ENCODE measurements at regions not wholly inside any gene's neighbourhood (a gene's known extent, or its start where the extent isn't known, plus 50 kb on each side); places are given as distances from the start of the nearest gene placed in this dataset.

- TF ChIP-seq ZSCAN5A (tag by site-specific recombination; IDR thresholded peaks at IDR 0.05) (no peak), ZNF530 (tag by site-specific recombination; IDR thresholded peaks at IDR 0.05; ENCODE audit: low read depth) (no peak), ZNF16 (tag by site-specific recombination; IDR thresholded peaks at IDR 0.05; ENCODE audit: low read depth) (no peak)
Measured at GRCh38 chr22:48350456-48350855, 1477.2 kb downstream of the BRD1 start (continued).

GRCh38 chr22:48348855-48349254 lies 1478.8 kb downstream of the BRD1 start:
- Histone ChIP-seq H3K36me3 (ENCODE audit: control insufficient read depth in 2 of 2, insufficient read depth in 1 of 2, low read length in 2 of 2) (no peaks in the 10 kb centered on the region), H3K4me3 (ENCODE audit: low read depth, low read length) (no peak overlapping the region), H3K9me3 (ENCODE audit: control insufficient read depth, insufficient read depth, low read depth, low read length) (no peaks in the 10 kb centered on the region), H3K27ac (ENCODE audit: extremely low read depth, low read depth, low read length) (no peak overlapping the region), H3K4me1 (ENCODE audit: control insufficient read depth, insufficient read depth, low read length) (no peaks in the 10 kb centered on the region)
- ChIA-PET POLR2A (no interaction called here), CTCF (no interaction called here)
- TF ChIP-seq ZNF248 (tag by site-specific recombination; IDR thresholded peaks at IDR 0.05) (no peak), ZNF747 (tag by site-specific recombination; IDR thresholded peaks at IDR 0.05) (no peak), ZNF660 (tag by site-specific recombination; IDR thresholded peaks at IDR 0.05) (no peak), ZNF148 (tag by site-specific recombination; IDR thresholded peaks at IDR 0.05; ENCODE audit: borderline replicate concordance) (0 out of 2 replicates have a peak, but pooled peaks have one; percentile 17), ZNF621 (tag by site-specific recombination; IDR thresholded peaks at IDR 0.05) (no peak), ZNF548 (tag by site-specific recombination; IDR thresholded peaks at IDR 0.05) (no peak), ZBTB7A (tag by site-specific recombination; IDR thresholded peaks at IDR 0.05; ENCODE audit: low read depth) (no peak), BCL11B (tag by site-specific recombination; IDR thresholded peaks at IDR 0.05; ENCODE audit: low read depth) (no peak), PRDM1 (tag by site-specific recombination; IDR thresholded peaks at IDR 0.05) (peak; percentile 96), ZBTB26 (tag by site-specific recombination; optimal IDR thresholded peaks at IDR 0.05) (no peak), ZSCAN23 (tag by site-specific recombination; IDR thresholded peaks at IDR 0.05) (no peak), INSM2 (tag by site-specific recombination; IDR thresholded peaks at IDR 0.05) (0 out of 2 replicates have a peak, but pooled peaks have one; percentile 34), ZNF37A (tag by site-specific recombination; IDR thresholded peaks at IDR 0.05) (no peak)

- ChIA-PET POLR2A (no interaction called here), CTCF (no interaction called here)
- H3K36me3 ChIP-seq (ENCODE audit: control insufficient read depth in 2 of 2, insufficient read depth in 1 of 2, low read length in 2 of 2): no peaks in the 10 kb centered on the region
- H3K27ac ChIP-seq (ENCODE audit: extremely low read depth, low read depth, low read length): no peak overlapping the region
- H3K4me1 ChIP-seq (ENCODE audit: control insufficient read depth, insufficient read depth, low read length): no peaks in the 10 kb centered on the region
- H3K4me3 ChIP-seq (ENCODE audit: low read depth, low read length): no peak overlapping the region
- no peaks in the 10 kb centered on the region for H3K9me3 ChIP-seq (ENCODE audit: control insufficient read depth, insufficient read depth, low read depth, low read length)
- TF ChIP-seq ZNF704 (tag by site-specific recombination; IDR thresholded peaks at IDR 0.05) (no peak), GLI2 (tag by site-specific recombination; IDR thresholded peaks at IDR 0.05; ENCODE audit: borderline replicate concordance, low read depth) (no peak), ZNF626 (tag by site-specific recombination; IDR thresholded peaks at IDR 0.05) (no peak), ZNF624 (tag by site-specific recombination; IDR thresholded peaks at IDR 0.05) (no peak), IKZF3 (tag by site-specific recombination; IDR thresholded peaks at IDR 0.05) (no peak), ZBTB26 (tag by site-specific recombination; optimal IDR thresholded peaks at IDR 0.05) (no peak), HOXC10 (CRISPR knock-in tag; IDR thresholded peaks at IDR 0.05) (no peak), ZNF280C (tag by site-specific recombination; IDR thresholded peaks at IDR 0.05) (no peak)
Measured at GRCh38 chr22:48347311-48347710, 1480.4 kb downstream of the BRD1 start.
